HG03342 (cell line): ENCODE measurements at regions not wholly inside any gene's neighbourhood (a gene's known extent, or its start where the extent isn't known, plus 50 kb on each side); places are given as distances from the start of the nearest gene placed in this dataset.

Experiments used
- ATAC-seq: cut with Tn5 transposase; IDR thresholded peaks from one replicate; pipeline ENCODE4 v1.9.1; 2021; ENCODE audit warnings: mild to moderate bottlenecking, moderate library complexity; ENCODE audit not compliant: unreplicated experiment

- no peak for ATAC-seq
These were observed 691.8 kb downstream of the TSN start for GRCh38 chr2:122447237-122447636.

- ATAC-seq: peak; percentile 76
These were observed 695.6 kb downstream of the TSN start for GRCh38 chr2:122451040-122451439.

GRCh38 chr2:122451697-122452096 is 696.2 kb downstream of the TSN start:
- ATAC-seq: no peak

- ATAC-seq: no peak
These were observed 713.7 kb downstream of the TSN start for GRCh38 chr2:122469147-122469546.

- ATAC-seq: no peak
These were observed 716.3 kb downstream of the TSN start for GRCh38 chr2:122471753-122472152.

- ATAC-seq: no peak
These were observed 722.7 kb downstream of the TSN start for GRCh38 chr2:122478117-122478516.

GRCh38 chr2:122478771-122479170 is 723.3 kb downstream of the TSN start:
- ATAC-seq: no peak

GRCh38 chr2:122480501-122481243 is 725.2 kb downstream of the TSN start:
- no peak for ATAC-seq

- no peak for ATAC-seq
These were observed 725.8 kb downstream of the TSN start for GRCh38 chr2:122481244-122481622.

- no peak for ATAC-seq
These were observed 726.3 kb downstream of the TSN start for GRCh38 chr2:122481717-122482116.

- no peak for ATAC-seq
These were observed 730.6 kb downstream of the TSN start for GRCh38 chr2:122486086-122486485.

- no peak for ATAC-seq
These were observed 731.4 kb downstream of the TSN start for GRCh38 chr2:122486705-122487415.

- no peak for ATAC-seq
These were observed 735.6 kb downstream of the TSN start for GRCh38 chr2:122491011-122491410.

- no peak for ATAC-seq
These were observed 745.1 kb downstream of the TSN start for GRCh38 chr2:122500316-122501105.

- ATAC-seq: no peak
These were observed 751.2 kb downstream of the TSN start for GRCh38 chr2:122506620-122507019.

- ATAC-seq: no peak
These were observed 751.8 kb downstream of the TSN start for GRCh38 chr2:122507261-122507660.

GRCh38 chr2:122512091-122512490 is 756.6 kb downstream of the TSN start:
- no peak for ATAC-seq

GRCh38 chr2:122514451-122514996 is 759.1 kb downstream of the TSN start:
- ATAC-seq: no peak

- ATAC-seq: no peak
These were observed 760.4 kb downstream of the TSN start for GRCh38 chr2:122515731-122516290.

GRCh38 chr2:122516775-122517174 is 761.3 kb downstream of the TSN start:
- no peak for ATAC-seq

- no peak for ATAC-seq
These were observed 763.9 kb downstream of the TSN start for GRCh38 chr2:122519366-122519765.
